PC-3 (cell line): ENCODE measurements at regions not wholly inside any gene's neighbourhood (a gene's known extent, or its start where the extent isn't known, plus 50 kb on each side); places are given as distances from the start of the nearest gene placed in this dataset.

ENCODE experiments used
- ATAC-seq: fragments of 200-7000 bp; cut with Tn5 transposase; 2 replicates; pipeline ENCODE4 v1.9.1; 2020; ENCODE audit warnings: mild to moderate bottlenecking, moderate library complexity
- BruUV-seq: library from RNA; stranded (reverse); fragments of 400-500 nt; replicated peaks from 2 replicates; lab custom pipeline; 2021; lab: Mats Ljungman, UMichigan
- CTCF ChIA-PET: fragments of 300-600 bp; sonication (Branson Sonifier 250); formaldehyde crosslinking; loops from one replicate; lab custom pipeline; 2022; ENCODE audit warnings: antibody characterized with exemption; lab: Charles Lee
- POLR2A ChIA-PET: fragments of 300-600 bp; sonication (Branson Sonifier 250); formaldehyde crosslinking; loops from one replicate; lab custom pipeline; 2022; ENCODE audit warnings: antibody characterized with exemption; ENCODE audit not compliant: unreplicated experiment; lab: Charles Lee
- DNase-seq: peaks from one replicate; pipeline ENCODE4 v3.0.0-alpha.2; 2015
- H2AFZ ChIP-seq: fragments of 300-600 bp; sonication (generic); 2 replicates; pipeline ENCODE4 v1.6.0; 2016; ENCODE audit warnings: antibody characterized with exemption, low read length
- H3F3A ChIP-seq: fragments of 300-600 bp; sonication (generic); one replicate; pipeline ENCODE4 v1.6.0; 2017; ENCODE audit warnings: antibody characterized with exemption, low read length, control low read depth, mild to moderate bottlenecking; ENCODE audit not compliant: unreplicated experiment
- H3K27ac ChIP-seq: fragments of 300-600 bp; sonication (generic); 2 replicates; pipeline ENCODE4 v1.5.1; 2016; ENCODE audit warnings: mild to moderate bottlenecking, low read length
- H3K27me3 ChIP-seq: fragments of 300-600 bp; sonication (generic); 2 replicates; pipeline ENCODE4 v1.6.1; 2016; ENCODE audit warnings: low read length, mixed read lengths
- H3K36me3 ChIP-seq: fragments of 300-600 bp; sonication (generic); 2 replicates; pipeline ENCODE4 v1.6.1; 2016; ENCODE audit warnings: low read depth, mixed run types, low read length, mixed read lengths
- H3K4me1 ChIP-seq: fragments of 300-600 bp; sonication (generic); 2 replicates; pipeline ENCODE4 v1.5.1; 2016; ENCODE audit warnings: low read length; ENCODE audit not compliant: insufficient read depth
- H3K4me2 ChIP-seq: fragments of 300-600 bp; sonication (generic); 2 replicates; pipeline ENCODE4 v1.6.0; 2016; ENCODE audit warnings: low read length
- H3K4me3 ChIP-seq: fragments of 300-600 bp; sonication (generic); 2 replicates; pipeline ENCODE4 v1.5.1; 2016; ENCODE audit warnings: mild to moderate bottlenecking, low read length, mixed read lengths
- H3K79me2 ChIP-seq: fragments of 300-600 bp; sonication (generic); 2 replicates; pipeline ENCODE4 v1.6.1; 2017; ENCODE audit warnings: low read length, mixed read lengths
- H3K9ac ChIP-seq: fragments of 300-600 bp; sonication (generic); 2 replicates; pipeline ENCODE4 v1.6.0; 2016; ENCODE audit warnings: mild to moderate bottlenecking, low read length
- H3K9me2 ChIP-seq: fragments of 300-600 bp; sonication (generic); replicated peaks from 2 replicates; pipeline ENCODE4 v1.6.1; 2016; ENCODE audit warnings: mixed run types, low read length, mixed read lengths
- H3K9me3 ChIP-seq: fragments of 300-600 bp; sonication (generic); 2 replicates; pipeline ENCODE4 v1.6.1; 2016; ENCODE audit warnings: low read length, mixed read lengths
- H4K20me1 ChIP-seq: fragments of 300-600 bp; sonication (generic); 2 replicates; pipeline ENCODE4 v1.6.1; 2016; ENCODE audit warnings: low read length, mixed read lengths
- EZH2 ChIP-seq: fragments of 300-600 bp; sonication (generic); IDR thresholded peaks from one replicate; pipeline ENCODE4 v1.6.1; 2017; ENCODE audit warnings: antibody characterized with exemption, mild to moderate bottlenecking, low read length; ENCODE audit not compliant: unreplicated experiment
- EZH2phosphoT487 ChIP-seq: fragments of 300-600 bp; sonication (generic); IDR thresholded peaks from 2 replicates; pipeline ENCODE4 v1.6.1; 2018; ENCODE audit warnings: mild to moderate bottlenecking, antibody characterized with exemption, low read length, borderline replicate concordance
- intact Hi-C: fragments of 100-400 bp; cut with micrococcal nuclease; formaldehyde crosslinking; loops from 2 replicates; pipeline ENCODE4 v1.9.0; 2023
- TF ChIP-seq, protein P1 (sequence below): fragments of 300-600 bp; sonication (generic); conservative IDR thresholded peaks from 2 replicates; pipeline ENCODE4 v1.5.1; 2017; ENCODE audit warnings: antibody characterized with exemption, low read depth, mild to moderate bottlenecking, low read length

DNA sequence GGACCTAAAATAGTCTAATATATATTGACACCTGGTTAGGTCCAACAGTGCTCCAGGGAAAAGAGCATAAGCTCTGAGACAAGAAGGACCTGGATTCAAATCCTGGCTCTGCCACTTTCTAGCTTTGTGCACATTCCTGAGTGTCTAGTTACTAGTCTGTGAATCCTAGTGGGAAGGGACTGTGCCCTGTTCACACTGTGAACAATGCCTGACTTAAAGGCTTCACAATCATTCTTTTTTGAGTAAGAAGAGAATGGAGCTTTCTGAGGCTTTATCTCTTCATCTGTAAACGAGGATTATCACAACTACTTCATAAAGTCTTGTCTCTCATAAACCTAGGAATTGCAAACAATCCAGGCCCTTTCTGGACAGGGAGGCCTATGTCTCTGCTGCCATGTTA is 235.9 kb downstream of the SOX2 start:
- POLR2A ChIA-PET = no interaction called here
- CTCF ChIA-PET = interaction anchor here (0.7 kb wide), 1 partner anchor 847 kb away, joined by 3 read pairs; no protein-coding TSS in a partner anchor
- no peak overlapping the region for H2AFZ ChIP-seq
- H3K9me2 ChIP-seq = no peaks in the 10 kb centered on the region
- peaks cover 7% of the 10 kb centered on the region; the same call in 1 of the 2 replicates for H3K27me3 ChIP-seq
- BruUV-seq = no TSS peak
- no peak for ATAC-seq
- no peak overlapping the region for H3K27ac ChIP-seq
- intact Hi-C loops = loop anchor here (1.0 to 2.0 kb wide), 2 partner anchors 311 to 671 kb away; no protein-coding TSS in a partner anchor
- no peak for TF ChIP-seq EZH2
- no peak for TF ChIP-seq EZH2phosphoT487
- TF ChIP-seq, protein P1, sequence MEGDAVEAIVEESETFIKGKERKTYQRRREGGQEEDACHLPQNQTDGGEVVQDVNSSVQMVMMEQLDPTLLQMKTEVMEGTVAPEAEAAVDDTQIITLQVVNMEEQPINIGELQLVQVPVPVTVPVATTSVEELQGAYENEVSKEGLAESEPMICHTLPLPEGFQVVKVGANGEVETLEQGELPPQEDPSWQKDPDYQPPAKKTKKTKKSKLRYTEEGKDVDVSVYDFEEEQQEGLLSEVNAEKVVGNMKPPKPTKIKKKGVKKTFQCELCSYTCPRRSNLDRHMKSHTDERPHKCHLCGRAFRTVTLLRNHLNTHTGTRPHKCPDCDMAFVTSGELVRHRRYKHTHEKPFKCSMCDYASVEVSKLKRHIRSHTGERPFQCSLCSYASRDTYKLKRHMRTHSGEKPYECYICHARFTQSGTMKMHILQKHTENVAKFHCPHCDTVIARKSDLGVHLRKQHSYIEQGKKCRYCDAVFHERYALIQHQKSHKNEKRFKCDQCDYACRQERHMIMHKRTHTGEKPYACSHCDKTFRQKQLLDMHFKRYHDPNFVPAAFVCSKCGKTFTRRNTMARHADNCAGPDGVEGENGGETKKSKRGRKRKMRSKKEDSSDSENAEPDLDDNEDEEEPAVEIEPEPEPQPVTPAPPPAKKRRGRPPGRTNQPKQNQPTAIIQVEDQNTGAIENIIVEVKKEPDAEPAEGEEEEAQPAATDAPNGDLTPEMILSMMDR = no peak
- H3K9me3 ChIP-seq = no peaks in the 10 kb centered on the region
- H4K20me1 ChIP-seq = no peaks in the 10 kb centered on the region
- no peaks in the 10 kb centered on the region for H3K4me1 ChIP-seq
- H3K36me3 ChIP-seq = no peaks in the 10 kb centered on the region
- H3K9ac ChIP-seq = no peak overlapping the region
- H3F3A ChIP-seq = no peaks in the 10 kb centered on the region
- no peak overlapping the region for H3K4me2 ChIP-seq
- no peak for DNase-seq
- H3K4me3 ChIP-seq = no peak overlapping the region
- no peaks in the 10 kb centered on the region for H3K79me2 ChIP-seq

DNA sequence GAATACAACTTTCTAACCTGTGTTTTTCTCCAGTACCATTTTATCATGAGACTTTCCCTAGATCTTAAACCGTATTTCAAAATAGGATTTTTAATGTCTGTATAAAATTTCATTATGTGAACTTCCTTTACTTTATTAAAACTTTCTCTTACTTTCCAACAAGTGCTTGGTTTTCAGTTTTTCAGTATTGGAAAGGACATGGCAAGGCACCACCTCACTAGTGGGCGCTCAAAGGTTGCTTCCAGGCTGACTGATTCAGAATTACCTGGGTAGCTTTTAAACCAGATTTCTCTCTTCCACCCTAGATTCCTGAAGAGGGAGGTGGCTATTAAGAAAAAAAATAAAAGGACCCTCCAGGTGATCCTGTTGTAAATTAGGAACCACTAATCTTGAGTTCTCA is 236.6 kb downstream of the SOX2 start:
- H3K27ac ChIP-seq = no peak overlapping the region
- CTCF ChIA-PET = interaction anchor here (0.5 kb wide), 1 partner anchor 233 kb away, joined by 4 read pairs; no protein-coding TSS in a partner anchor
- no peak overlapping the region for H3K9ac ChIP-seq
- H2AFZ ChIP-seq = no peak overlapping the region
- no TSS peak for BruUV-seq
- no peaks in the 10 kb centered on the region for H3K9me3 ChIP-seq
- H3K4me3 ChIP-seq = no peak overlapping the region
- POLR2A ChIA-PET = interaction anchor here (0.6 kb wide), 1 partner anchor 137 kb away, joined by 5 read pairs; no protein-coding TSS in a partner anchor
- H3F3A ChIP-seq = no peaks in the 10 kb centered on the region
- no peaks in the 10 kb centered on the region for H3K79me2 ChIP-seq
- no peak for TF ChIP-seq EZH2phosphoT487
- TF ChIP-seq, protein P1 = peak; percentile 69
- no peak overlapping the region for H3K4me2 ChIP-seq
- DNase-seq (peak; percentile 48), ATAC-seq (peak; percentile 31; the same call in 1 of the 2 replicates)
- H3K4me1 ChIP-seq = no peaks in the 10 kb centered on the region
- H3K27me3 ChIP-seq = peaks cover 4% of the 10 kb centered on the region; the same call in 1 of the 2 replicates
- intact Hi-C loops = loop anchor here (1.0 to 2.0 kb wide), 2 partner anchors 310 to 671 kb away; no protein-coding TSS in a partner anchor
- H3K36me3 ChIP-seq = no peaks in the 10 kb centered on the region
- no peaks in the 10 kb centered on the region for H3K9me2 ChIP-seq
- no peaks in the 10 kb centered on the region for H4K20me1 ChIP-seq

- no peak for DNase-seq
- POLR2A ChIA-PET = no interaction called here
- no peaks in the 10 kb centered on the region for H4K20me1 ChIP-seq
- H3K4me2 ChIP-seq = no peak overlapping the region
- no peaks in the 10 kb centered on the region for H3K79me2 ChIP-seq
- peaks cover 15% of the 10 kb centered on the region; the same call in 1 of the 2 replicates for H3K27me3 ChIP-seq
- no TSS peak for BruUV-seq
- no peaks in the 10 kb centered on the region for H3F3A ChIP-seq
- H3K4me3 ChIP-seq = no peak overlapping the region
- H3K4me1 ChIP-seq = no peaks in the 10 kb centered on the region
- intact Hi-C loops = no loop called here
- no peaks in the 10 kb centered on the region for H3K9me2 ChIP-seq
- no peak overlapping the region for H3K9ac ChIP-seq
- CTCF ChIA-PET = no interaction called here
- no peaks in the 10 kb centered on the region for H3K9me3 ChIP-seq
- H3K27ac ChIP-seq = no peak overlapping the region
- TF ChIP-seq EZH2phosphoT487 (no peak), EZH2 (no peak)
- TF ChIP-seq, protein P1 = no peak
- no peak overlapping the region for H2AFZ ChIP-seq
- no peaks in the 10 kb centered on the region for H3K36me3 ChIP-seq
- no peak for ATAC-seq
Observed at GRCh38 chr3:181952221-181952620, 240.5 kb downstream of the SOX2 start.
